Peyer's patch (tissue), 4 donors: ENCODE measurements at regions not wholly inside any gene's neighbourhood (a gene's known extent, or its start where the extent isn't known, plus 50 kb on each side); places are given as distances from the start of the nearest gene placed in this dataset.

Source experiments
- POLR2A ChIP-seq, 2 donors: fragments of 450-650 bp; IDR thresholded peaks; one replicate each; pipeline ENCODE4 v1.5.1; 2017; ENCODE audit warnings: antibody characterized with exemption in 2 of 2, mild to moderate bottlenecking in 2 of 2, moderate library complexity in 2 of 2
- TF ChIP-seq, protein P1 (sequence below), 6 experiments: fragments of 450-650 bp in 4 of 6; fragments of 200-600 bp in 2 of 6; sonication (generic) in 1 of 6; IDR thresholded peaks; one replicate each; pipeline ENCODE4 v1.5.1; 2017 to 2019; ENCODE audit warnings: antibody characterized with exemption in 6 of 6, mild to moderate bottlenecking in 3 of 6, moderate library complexity in 1 of 6

DNA sequence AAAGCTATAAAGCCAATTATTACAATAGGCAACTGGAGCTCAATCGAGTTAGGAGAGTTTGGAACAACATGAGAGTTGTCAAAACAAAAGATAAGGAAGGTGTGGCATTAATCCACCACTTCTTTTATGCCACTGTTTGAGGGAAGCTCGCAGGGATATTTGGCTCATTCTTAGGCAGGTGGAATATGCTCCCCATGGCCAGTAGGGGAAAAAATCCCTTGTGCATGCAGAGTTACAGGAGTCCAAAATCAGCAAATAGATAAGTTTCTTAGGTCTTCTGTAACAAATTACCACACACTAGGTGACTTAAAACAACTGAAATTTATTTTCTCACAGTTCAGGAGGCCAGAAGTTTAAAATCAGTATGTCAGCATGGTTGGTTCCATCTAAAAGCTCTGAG is 135.4 kb upstream of the SYNPR start:
- TF ChIP-seq, protein P1, sequence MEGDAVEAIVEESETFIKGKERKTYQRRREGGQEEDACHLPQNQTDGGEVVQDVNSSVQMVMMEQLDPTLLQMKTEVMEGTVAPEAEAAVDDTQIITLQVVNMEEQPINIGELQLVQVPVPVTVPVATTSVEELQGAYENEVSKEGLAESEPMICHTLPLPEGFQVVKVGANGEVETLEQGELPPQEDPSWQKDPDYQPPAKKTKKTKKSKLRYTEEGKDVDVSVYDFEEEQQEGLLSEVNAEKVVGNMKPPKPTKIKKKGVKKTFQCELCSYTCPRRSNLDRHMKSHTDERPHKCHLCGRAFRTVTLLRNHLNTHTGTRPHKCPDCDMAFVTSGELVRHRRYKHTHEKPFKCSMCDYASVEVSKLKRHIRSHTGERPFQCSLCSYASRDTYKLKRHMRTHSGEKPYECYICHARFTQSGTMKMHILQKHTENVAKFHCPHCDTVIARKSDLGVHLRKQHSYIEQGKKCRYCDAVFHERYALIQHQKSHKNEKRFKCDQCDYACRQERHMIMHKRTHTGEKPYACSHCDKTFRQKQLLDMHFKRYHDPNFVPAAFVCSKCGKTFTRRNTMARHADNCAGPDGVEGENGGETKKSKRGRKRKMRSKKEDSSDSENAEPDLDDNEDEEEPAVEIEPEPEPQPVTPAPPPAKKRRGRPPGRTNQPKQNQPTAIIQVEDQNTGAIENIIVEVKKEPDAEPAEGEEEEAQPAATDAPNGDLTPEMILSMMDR (IDR thresholded peaks at IDR 0.05): peak in 1 of 6 experiments; percentile 3
- TF ChIP-seq POLR2A (IDR thresholded peaks at IDR 0.05): no peak
